Hypothalamus (tissue), 51 donors: ENCODE measurements at regions not wholly inside any gene's neighbourhood (a gene's known extent, or its start where the extent isn't known, plus 50 kb on each side); places are given as distances from the start of the nearest gene placed in this dataset.
"Not testable (repeated sequence)": the region's sequence is repeated elsewhere in the genome, so short reads cannot be mapped to it uniquely, and the experiment has no call there.

Experiments used
- DNase-seq, 51 donors: peaks; one replicate each; lab custom pipeline; 2025; lab: John Stamatoyannopoulos, UW

GRCh38 chr5:45893309-45893708 lies 197.1 kb upstream of the HCN1 start:
- DNase-seq = no peak

- DNase-seq = not testable (repeated sequence)
Observed at GRCh38 chr5:45890441-45891080, 194.4 kb upstream of the HCN1 start.

GRCh38 chr5:45862763-45863162 lies 166.6 kb upstream of the HCN1 start:
- no peak for DNase-seq

- DNase-seq = no peak
Observed at GRCh38 chr5:45847877-45848276, 151.7 kb upstream of the HCN1 start.

- no peak for DNase-seq
Observed at GRCh38 chr5:45826055-45826454, 129.9 kb upstream of the HCN1 start.

- DNase-seq = no peak
Observed at GRCh38 chr5:45800331-45800730, 104.2 kb upstream of the HCN1 start.

- no peak for DNase-seq
Observed at GRCh38 chr5:45799388-45799787, 103.2 kb upstream of the HCN1 start.

- no peak for DNase-seq
Observed at GRCh38 chr5:45796959-45797553, 100.9 kb upstream of the HCN1 start.

- DNase-seq = no peak
Observed at GRCh38 chr5:45795458-45795857, 99.3 kb upstream of the HCN1 start.

GRCh38 chr5:45793638-45794532 lies 97.7 kb upstream of the HCN1 start:
- DNase-seq = no peak

- peak in 1 of 51 donors; percentile 18 for DNase-seq
Observed at GRCh38 chr5:45779874-45780671, 83.9 kb upstream of the HCN1 start.

- DNase-seq = no peak
Observed at GRCh38 chr5:45774528-45774927, 78.3 kb upstream of the HCN1 start.

- DNase-seq = no peak
Observed at GRCh38 chr5:45772402-45772801, 76.2 kb upstream of the HCN1 start.

GRCh38 chr5:45765561-45765960 lies 69.4 kb upstream of the HCN1 start:
- peak in 1 of 51 donors; percentile 2 for DNase-seq

GRCh38 chr5:45750574-45750973 lies 54.4 kb upstream of the HCN1 start:
- DNase-seq = no peak

GRCh38 chr5:45748511-45748910 lies 52.3 kb upstream of the HCN1 start:
- DNase-seq = not testable (repeated sequence)
